ENCODE measurements at regions not wholly inside any gene's neighbourhood (a gene's known extent, or its start where the extent isn't known, plus 50 kb on each side); places are given as distances from the start of the nearest gene placed in this dataset.
"Not testable (repeated sequence)": the region's sequence is repeated elsewhere in the genome, so short reads cannot be mapped to it uniquely, and the experiment has no call there.

GRCh38 chr2:239552213-239552926 is 151.6 kb upstream of the HDAC4 start:
- ATAC-seq (no peak), DNase-seq (no peak)
- intact Hi-C loops (cut with DNase I, micrococcal nuclease), result no loop called here

- no peak for DNase-seq
- intact Hi-C loops (cut with DNase I, micrococcal nuclease), result no loop called here
- no peak for ATAC-seq
These were observed 150.4 kb upstream of the HDAC4 start for GRCh38 chr2:239551206-239551605.

- intact Hi-C loops (cut with DNase I, micrococcal nuclease), result no loop called here
These were observed 149.5 kb upstream of the HDAC4 start for GRCh38 chr2:239550357-239550756.

GRCh38 chr2:239549711-239550255 is 149.0 kb upstream of the HDAC4 start:
- DNase-seq, result no peak
- intact Hi-C loops (cut with DNase I, micrococcal nuclease), result no loop called here
- no peak for ATAC-seq

More at GRCh38 chr2:239550357-239550756, 149.5 kb upstream of the HDAC4 start:
- ATAC-seq (no peak), DNase-seq (no peak)

- peak in 1 of 2 donors; percentile 12 for DNase-seq
- no peak for ATAC-seq
- intact Hi-C loops (cut with DNase I, micrococcal nuclease), result no loop called here
These were observed 148.3 kb upstream of the HDAC4 start for GRCh38 chr2:239548965-239549595.

GRCh38 chr2:239548451-239548871 is 147.6 kb upstream of the HDAC4 start:
- ATAC-seq (no peak), DNase-seq (peak in 1 of 2 donors; percentile 10)
- intact Hi-C loops (cut with DNase I, micrococcal nuclease), result no loop called here

- DNase-seq; intact Hi-C loops (cut with DNase I, micrococcal nuclease); ATAC-seq: not testable (repeated sequence)
These were observed 146.3 kb upstream of the HDAC4 start for GRCh38 chr2:239547140-239547539.

DNA sequence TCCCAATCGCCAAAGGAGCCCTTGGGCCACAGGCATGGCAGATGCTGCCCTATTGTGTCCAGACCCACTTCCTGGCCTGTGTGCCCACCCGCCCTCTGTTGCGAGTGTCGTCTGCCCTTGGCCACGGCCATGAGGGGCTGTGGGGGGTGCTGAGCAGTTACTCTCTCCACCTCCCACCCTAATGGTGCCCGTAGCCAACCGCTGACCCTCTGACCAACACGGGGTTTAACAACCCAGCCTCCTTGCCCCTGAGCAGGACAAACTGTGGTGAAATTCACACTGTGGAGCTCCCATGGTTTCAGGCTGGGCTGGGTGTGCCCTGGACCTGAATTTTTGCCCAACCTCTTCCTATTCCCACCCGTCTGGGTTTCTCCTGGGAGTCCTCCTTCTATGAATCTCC is 145.7 kb upstream of the HDAC4 start:
- no peak for ATAC-seq
- no peak for DNase-seq
- intact Hi-C loops (cut with DNase I, micrococcal nuclease), result no loop called here

- intact Hi-C loops (cut with DNase I, micrococcal nuclease), result no loop called here
- peak in 1 of 2 donors; percentile 16 for DNase-seq
- ATAC-seq, result no peak
These were observed 145.0 kb upstream of the HDAC4 start for GRCh38 chr2:239545741-239546392.

DNA sequence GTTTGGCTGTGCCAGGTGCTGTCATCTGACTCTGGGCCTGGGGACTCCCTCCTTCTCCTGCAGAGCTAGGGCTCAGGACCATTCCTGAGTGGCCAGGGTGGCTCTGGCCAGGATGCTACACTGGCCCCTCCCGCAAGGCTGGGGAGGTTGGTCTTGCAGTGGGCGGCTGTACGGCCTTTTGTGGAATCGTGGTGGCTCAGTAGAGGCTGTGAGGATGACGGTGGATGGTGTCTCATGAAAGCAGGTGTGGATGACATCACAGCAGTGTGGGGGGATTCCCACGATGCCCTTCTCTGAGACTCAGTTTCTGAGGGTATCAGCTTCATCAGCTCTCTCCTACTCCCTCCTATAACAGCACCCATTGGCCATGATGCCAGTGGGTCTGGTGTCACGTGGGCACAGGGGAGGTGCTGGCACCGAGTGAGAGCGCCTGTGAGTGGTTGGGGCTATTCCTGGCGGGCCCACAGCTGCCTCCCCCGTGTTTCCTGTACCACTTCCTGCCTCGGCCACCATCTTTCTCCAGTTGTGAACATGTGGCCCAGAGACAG is 144.2 kb upstream of the HDAC4 start:
- DNase-seq (no peak), ATAC-seq (no peak)
- intact Hi-C loops (cut with DNase I, micrococcal nuclease), result no loop called here

GRCh38 chr2:239544143-239544917 is 143.5 kb upstream of the HDAC4 start:
- ATAC-seq (no peak), DNase-seq (peak in 1 of 2 donors; percentile 28)
- intact Hi-C loops (cut with DNase I, micrococcal nuclease), result no loop called here

DNA sequence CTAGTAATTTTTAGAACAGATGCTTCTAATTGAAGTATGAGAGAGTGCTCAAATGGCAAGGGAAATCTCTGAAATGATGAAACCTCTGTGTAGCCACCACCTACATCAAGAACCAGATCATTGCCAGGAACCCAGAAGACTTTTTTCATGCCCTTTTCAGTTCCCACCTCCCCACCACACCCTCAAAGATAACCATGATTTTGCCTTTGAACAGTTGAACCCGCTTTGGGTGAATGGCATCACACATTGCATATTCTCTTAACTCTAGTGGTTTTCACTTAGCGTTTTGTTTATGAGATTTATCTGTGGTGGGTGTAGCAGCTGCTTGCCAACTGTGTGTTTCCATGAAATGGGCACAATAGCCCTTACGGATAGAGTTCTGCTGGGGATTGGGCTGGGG is 142.9 kb upstream of the HDAC4 start:
- ATAC-seq (no peak), DNase-seq (no peak)
- intact Hi-C loops (cut with DNase I, micrococcal nuclease), result no loop called here

DNA sequence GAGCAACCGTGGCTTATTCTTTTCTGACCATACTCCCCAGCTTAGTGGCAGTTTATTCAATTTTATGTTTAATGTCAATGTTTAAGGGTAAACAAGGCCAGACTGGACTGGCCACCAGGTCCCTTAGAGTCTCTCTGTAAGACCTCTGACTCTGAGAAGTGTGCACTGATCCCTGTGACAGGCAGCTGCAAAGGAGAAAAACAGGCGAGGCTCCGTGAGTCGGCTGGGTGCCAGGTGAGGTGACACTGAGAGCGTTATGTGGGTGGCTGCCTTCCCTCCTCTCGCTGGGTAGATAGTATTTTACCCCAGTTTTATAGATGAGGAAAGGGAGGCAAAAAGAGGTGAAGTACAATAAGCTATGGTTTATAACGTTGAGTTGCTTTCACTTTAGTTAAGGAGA is 139.4 kb upstream of the HDAC4 start:
- intact Hi-C loops (cut with DNase I, micrococcal nuclease), result no loop called here
- ATAC-seq, result no peak
- peak in 1 of 2 donors; percentile 10 for DNase-seq

GRCh38 chr2:239539776-239540100 is 138.9 kb upstream of the HDAC4 start:
- DNase-seq, result no peak
- no peak for ATAC-seq
- intact Hi-C loops (cut with DNase I, micrococcal nuclease), result no loop called here

DNA sequence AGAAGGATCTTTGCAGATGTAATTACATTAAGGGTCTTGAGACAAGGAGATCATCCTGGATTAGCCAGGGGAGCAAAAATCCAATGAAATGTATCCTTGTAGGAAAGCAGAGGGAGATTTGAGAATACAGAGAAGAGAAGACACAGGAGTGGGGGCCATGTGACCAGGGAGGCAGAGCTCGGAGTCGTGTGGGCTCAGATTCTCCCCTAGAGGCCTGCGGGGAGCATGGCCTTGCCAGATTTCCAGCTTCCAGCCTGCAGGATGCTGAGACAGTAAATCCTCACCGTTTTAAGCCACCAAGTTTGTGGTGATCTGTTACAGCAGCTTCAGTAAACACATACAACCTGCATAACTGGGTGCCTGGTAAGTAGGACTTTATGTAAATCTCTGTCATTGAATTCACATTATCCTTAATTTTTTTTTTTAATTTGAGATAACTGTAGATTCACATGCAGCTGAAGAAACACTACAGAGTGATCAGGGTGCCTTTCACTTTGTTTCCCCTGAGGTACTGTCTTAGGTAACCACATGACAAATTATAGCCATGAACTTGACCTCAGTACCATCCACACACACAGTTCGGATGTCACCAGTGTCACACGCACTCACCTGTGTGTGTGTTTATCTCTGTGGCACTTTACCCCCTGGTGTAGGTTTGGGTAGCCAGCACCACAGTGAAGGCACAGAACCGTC is 138.4 kb upstream of the HDAC4 start:
- no peak for DNase-seq
- no peak for ATAC-seq
- intact Hi-C loops (cut with DNase I, micrococcal nuclease), result no loop called here

- ATAC-seq (no peak), DNase-seq (no peak)
- intact Hi-C loops (cut with DNase I, micrococcal nuclease), result no loop called here
These were observed 137.7 kb upstream of the HDAC4 start for GRCh38 chr2:239538357-239539052.

- DNase-seq (peak in 1 of 2 donors; percentile 12), ATAC-seq (no peak)
- intact Hi-C loops (cut with DNase I, micrococcal nuclease), result no loop called here
These were observed 137.0 kb upstream of the HDAC4 start for GRCh38 chr2:239537633-239538356.

Data from left colon (tissue), 2 donors.